ENCODE measurements at regions not wholly inside any gene's neighbourhood (a gene's known extent, or its start where the extent isn't known, plus 50 kb on each side); places are given as distances from the start of the nearest gene placed in this dataset.

DNA sequence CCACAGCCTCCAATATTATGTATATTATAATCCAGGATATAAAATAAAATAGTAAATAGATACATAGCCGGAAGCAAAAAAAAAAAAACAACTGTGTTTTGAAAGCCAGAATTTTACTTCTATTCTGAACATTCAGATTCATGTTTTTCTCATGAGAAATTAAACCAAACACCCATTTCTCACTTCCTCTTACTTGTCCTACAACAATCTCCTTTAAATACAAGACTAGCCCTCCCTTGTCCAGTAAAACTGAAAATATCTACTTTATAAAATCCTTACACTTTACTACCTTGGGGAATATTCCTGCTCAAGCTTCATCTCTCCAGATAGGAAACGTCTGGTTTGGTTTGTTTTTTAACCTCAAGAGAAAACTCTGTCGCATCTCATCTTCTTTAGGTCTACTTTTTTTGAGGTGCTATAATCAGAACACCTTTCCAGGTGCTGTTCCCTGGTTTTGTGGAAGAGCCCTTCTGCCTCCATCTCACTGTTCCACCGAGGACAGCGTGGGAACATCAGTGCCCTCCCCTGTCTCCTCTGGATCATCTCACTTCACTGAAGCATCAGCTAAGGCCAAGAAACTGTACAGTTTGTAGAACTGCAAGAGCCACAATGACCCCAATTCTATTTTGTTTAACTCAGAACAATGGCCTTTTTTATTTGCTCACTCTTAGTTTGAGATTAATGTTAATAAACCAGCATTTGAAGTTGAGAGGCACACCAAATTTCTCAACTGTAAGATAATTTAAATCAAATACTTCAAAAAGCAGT, 82.0 kb upstream of the ARHGAP32 start:
- peaks cover 65% of the 10 kb centered on the region for H4K20me1 ChIP-seq (ENCODE audit: insufficient read depth, low read length)
- H3K4me3 ChIP-seq (ENCODE audit: insufficient read depth, low read length) = no peak overlapping the region
- H3K4me1 ChIP-seq (ENCODE audit: insufficient read depth, low read length) = peaks cover 10% of the 10 kb centered on the region
- no peak overlapping the region for H3K4me2 ChIP-seq (ENCODE audit: insufficient read depth, low read length)
- H3K27me3 ChIP-seq (ENCODE audit: insufficient read depth, low read length) = no peaks in the 10 kb centered on the region
- no peak for DNase-seq (ENCODE audit: insufficient read length, low spot score, missing footprints)
- H2AFZ ChIP-seq (ENCODE audit: low read length) = no peak overlapping the region
- no peak overlapping the region for H3K27ac ChIP-seq (ENCODE audit: low read depth, low read length)
- peaks cover 81% of the 10 kb centered on the region for H3K79me2 ChIP-seq (ENCODE audit: insufficient read depth, low read length)
- no peak for TF ChIP-seq CTCF (IDR thresholded peaks at IDR 0.05; ENCODE audit: extremely low read depth, low read depth, low read length)
- H3K36me3 ChIP-seq (ENCODE audit: insufficient read depth, low read length) = no peaks in the 10 kb centered on the region
- no peaks in the 10 kb centered on the region for H3K9me3 ChIP-seq (ENCODE audit: low read depth, low read length)

DNA sequence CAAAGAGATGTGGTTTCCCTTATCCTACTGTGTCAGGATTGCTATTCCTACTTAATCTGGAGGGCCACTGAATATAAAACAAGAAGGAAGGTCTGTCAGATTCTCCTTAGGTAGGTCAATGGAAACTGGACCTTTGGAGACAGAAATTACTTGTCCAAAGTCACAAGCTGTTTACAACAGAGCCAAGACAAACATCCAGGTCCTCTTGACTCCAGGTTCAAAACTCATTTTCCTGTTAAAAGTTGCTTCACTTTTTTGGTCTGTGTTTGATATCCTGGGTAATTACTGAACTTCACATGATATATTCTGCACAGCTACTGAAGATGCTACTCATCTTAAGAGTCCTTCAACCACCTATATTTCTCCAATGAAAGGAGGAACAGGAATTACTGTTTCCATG, 81.2 kb upstream of the ARHGAP32 start:
- no peaks in the 10 kb centered on the region for H3K36me3 ChIP-seq (ENCODE audit: insufficient read depth, low read length)
- no peak overlapping the region for H3K27ac ChIP-seq (ENCODE audit: low read depth, low read length)
- no peaks in the 10 kb centered on the region for H3K9me3 ChIP-seq (ENCODE audit: low read depth, low read length)
- H3K79me2 ChIP-seq (ENCODE audit: insufficient read depth, low read length) = peaks cover 84% of the 10 kb centered on the region
- H2AFZ ChIP-seq (ENCODE audit: low read length) = no peak overlapping the region
- H3K4me3 ChIP-seq (ENCODE audit: insufficient read depth, low read length) = no peak overlapping the region
- peaks cover 63% of the 10 kb centered on the region for H4K20me1 ChIP-seq (ENCODE audit: insufficient read depth, low read length)
- H3K27me3 ChIP-seq (ENCODE audit: insufficient read depth, low read length) = no peaks in the 10 kb centered on the region
- no peak overlapping the region for H3K4me2 ChIP-seq (ENCODE audit: insufficient read depth, low read length)
- peaks cover 9% of the 10 kb centered on the region for H3K4me1 ChIP-seq (ENCODE audit: insufficient read depth, low read length)
- no peak for TF ChIP-seq CTCF (IDR thresholded peaks at IDR 0.05; ENCODE audit: extremely low read depth, low read depth, low read length)
- no peak for DNase-seq (ENCODE audit: insufficient read length, low spot score, missing footprints)

DNA sequence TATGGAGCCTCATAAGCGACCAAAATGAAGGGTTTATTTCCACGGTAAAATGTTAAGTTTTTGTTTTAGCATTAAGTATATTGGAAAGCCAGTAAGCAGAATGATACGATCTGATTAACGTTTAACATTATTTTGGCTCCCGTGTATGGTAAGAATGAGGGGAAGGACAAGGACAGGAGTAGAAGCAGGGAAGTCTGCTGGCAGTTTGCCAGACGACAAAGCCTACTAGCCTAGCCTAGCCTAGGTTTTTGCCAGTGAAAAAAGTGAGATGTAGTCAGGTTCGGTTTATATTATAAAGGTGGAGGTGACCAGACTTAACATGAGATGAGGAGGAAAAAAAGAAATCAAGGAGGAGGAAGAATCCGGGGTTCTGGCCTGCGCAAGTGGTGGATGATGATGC, 78.9 kb upstream of the ARHGAP32 start:
- Histone ChIP-seq H3K27ac (ENCODE audit: low read depth, low read length) (no peak overlapping the region), H4K20me1 (ENCODE audit: insufficient read depth, low read length) (peaks cover 41% of the 10 kb centered on the region), H2AFZ (ENCODE audit: low read length) (no peak overlapping the region), H3K9me3 (ENCODE audit: low read depth, low read length) (no peaks in the 10 kb centered on the region), H3K4me2 (ENCODE audit: insufficient read depth, low read length) (no peak overlapping the region), H3K4me3 (ENCODE audit: insufficient read depth, low read length) (no peak overlapping the region), H3K36me3 (ENCODE audit: insufficient read depth, low read length) (no peaks in the 10 kb centered on the region), H3K4me1 (ENCODE audit: insufficient read depth, low read length) (no peaks in the 10 kb centered on the region), H3K79me2 (ENCODE audit: insufficient read depth, low read length) (peaks cover 71% of the 10 kb centered on the region), H3K27me3 (ENCODE audit: insufficient read depth, low read length) (no peaks in the 10 kb centered on the region)
- no peak for DNase-seq (ENCODE audit: insufficient read length, low spot score, missing footprints)
- no peak for TF ChIP-seq CTCF (IDR thresholded peaks at IDR 0.05; ENCODE audit: extremely low read depth, low read depth, low read length)

DNA sequence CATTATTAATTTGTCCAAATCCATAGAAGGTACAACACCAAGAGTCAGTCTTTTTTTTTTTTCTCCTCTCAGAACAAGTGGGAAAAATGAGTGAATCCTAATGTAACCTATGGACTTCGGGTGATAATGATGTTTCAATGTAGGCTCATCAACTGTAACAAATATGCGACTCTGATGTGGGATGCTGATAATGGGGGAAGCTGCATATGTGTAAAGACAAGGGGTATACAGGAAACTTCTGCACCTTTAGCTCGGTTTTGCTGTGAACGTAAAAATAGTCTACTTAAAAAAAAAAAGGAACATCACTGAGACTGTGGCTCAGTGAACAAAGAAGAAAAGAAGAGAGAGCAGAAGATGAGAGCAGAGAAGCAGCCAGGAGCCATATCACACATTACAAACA, 78.3 kb upstream of the ARHGAP32 start:
- Histone ChIP-seq H4K20me1 (ENCODE audit: insufficient read depth, low read length) (peaks cover 37% of the 10 kb centered on the region), H3K36me3 (ENCODE audit: insufficient read depth, low read length) (no peaks in the 10 kb centered on the region), H3K4me3 (ENCODE audit: insufficient read depth, low read length) (no peak overlapping the region), H2AFZ (ENCODE audit: low read length) (no peak overlapping the region), H3K79me2 (ENCODE audit: insufficient read depth, low read length) (peaks cover 66% of the 10 kb centered on the region), H3K4me2 (ENCODE audit: insufficient read depth, low read length) (no peak overlapping the region), H3K27me3 (ENCODE audit: insufficient read depth, low read length) (no peaks in the 10 kb centered on the region), H3K27ac (ENCODE audit: low read depth, low read length) (no peak overlapping the region), H3K4me1 (ENCODE audit: insufficient read depth, low read length) (no peaks in the 10 kb centered on the region), H3K9me3 (ENCODE audit: low read depth, low read length) (no peaks in the 10 kb centered on the region)
- no peak for TF ChIP-seq CTCF (IDR thresholded peaks at IDR 0.05; ENCODE audit: extremely low read depth, low read depth, low read length)
- DNase-seq (ENCODE audit: insufficient read length, low spot score, missing footprints) = no peak

Measured in osteoblast (primary cell).